Activated T-cell treated with anti-CD3 and anti-CD28 coated beads, Interleukin-2, amount 50 U/mL, for 24 hours (primary cell): ENCODE measurements at regions not wholly inside any gene's neighbourhood (a gene's known extent, or its start where the extent isn't known, plus 50 kb on each side); places are given as distances from the start of the nearest gene placed in this dataset.
"Not testable (repeated sequence)": the region's sequence is repeated elsewhere in the genome, so short reads cannot be mapped to it uniquely, and the experiment has no call there.

ENCODE experiments used
- DNase-seq: peaks from one replicate; pipeline ENCODE4 v3.0.0-alpha.2; 2020
- H3K27ac Mint-ChIP-seq: 2 replicates; pipeline ENCODE4 v1.8.0; 2020; ENCODE audit warnings: mild to moderate bottlenecking, mixed read lengths
- H3K27me3 Mint-ChIP-seq: 2 replicates; pipeline ENCODE4 v1.8.0; 2020; ENCODE audit warnings: mixed read lengths
- H3K36me3 Mint-ChIP-seq: 2 replicates; pipeline ENCODE4 v1.8.0; 2020; ENCODE audit warnings: low read depth, mixed read lengths
- H3K4me1 Mint-ChIP-seq: 2 replicates; pipeline ENCODE4 v1.8.0; 2020; ENCODE audit warnings: low read depth, mixed read lengths
- H3K4me3 Mint-ChIP-seq: 2 replicates; pipeline ENCODE4 v1.8.0; 2020; ENCODE audit warnings: mild to moderate bottlenecking, moderate library complexity, mixed read lengths
- H3K9me3 Mint-ChIP-seq: 2 replicates; pipeline ENCODE4 v1.8.0; 2020; ENCODE audit warnings: mixed read lengths

DNA sequence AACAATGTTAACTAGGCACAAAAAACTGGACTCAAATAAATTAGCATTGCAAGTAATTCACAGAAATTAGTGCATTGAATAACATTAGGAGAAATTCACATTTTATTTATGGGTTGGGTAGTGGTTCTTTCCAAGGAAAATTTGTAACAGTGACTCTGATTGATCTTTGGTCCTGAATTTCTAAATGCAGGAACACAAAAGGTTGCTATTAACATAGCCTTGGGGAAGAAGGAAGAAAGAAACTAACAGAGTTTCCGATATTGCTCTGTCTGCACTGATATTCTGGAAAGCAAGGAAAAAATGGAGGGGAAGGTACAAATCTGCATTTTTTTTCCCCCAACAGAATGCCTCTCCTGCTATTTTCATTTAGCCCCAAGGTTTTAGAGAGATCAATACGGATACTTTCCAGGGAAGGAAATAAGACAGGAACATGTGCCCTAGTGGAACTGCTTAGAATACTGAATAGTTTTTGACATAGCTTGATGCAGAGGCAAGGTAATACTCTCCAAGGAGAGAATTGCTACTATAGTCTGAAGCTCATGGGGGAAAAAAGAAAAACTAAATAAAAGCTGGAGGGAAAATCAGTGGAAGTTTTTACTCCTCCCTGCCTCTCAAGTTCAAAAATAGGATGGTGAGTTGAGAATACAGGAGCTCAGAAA is 490.1 kb downstream of the RAPGEF2 start:
- DNase-seq: no peak
- Mint-ChIP-seq H3K4me3 (no peak overlapping the region), H3K9me3 (no peaks in the 10 kb centered on the region), H3K36me3 (no peaks in the 10 kb centered on the region), H3K27me3 (no peaks in the 10 kb centered on the region), H3K27ac (no peak overlapping the region), H3K4me1 (no peaks in the 10 kb centered on the region)

GRCh38 chr4:159593681-159594080 is 490.8 kb downstream of the RAPGEF2 start:
- H3K4me1 Mint-ChIP-seq: no peaks in the 10 kb centered on the region
- no peaks in the 10 kb centered on the region for H3K9me3 Mint-ChIP-seq
- no peaks in the 10 kb centered on the region for H3K27me3 Mint-ChIP-seq
- no peak overlapping the region for H3K4me3 Mint-ChIP-seq
- no peaks in the 10 kb centered on the region for H3K36me3 Mint-ChIP-seq
- H3K27ac Mint-ChIP-seq: no peak overlapping the region
- DNase-seq: no peak

- H3K36me3 Mint-ChIP-seq: no peaks in the 10 kb centered on the region
- H3K9me3 Mint-ChIP-seq: no peaks in the 10 kb centered on the region
- no peak overlapping the region for H3K27ac Mint-ChIP-seq
- no peak for DNase-seq
- no peaks in the 10 kb centered on the region for H3K27me3 Mint-ChIP-seq
- no peaks in the 10 kb centered on the region for H3K4me1 Mint-ChIP-seq
- H3K4me3 Mint-ChIP-seq: no peak overlapping the region
Measured at GRCh38 chr4:159594576-159594975, 491.7 kb downstream of the RAPGEF2 start.

- H3K4me3 Mint-ChIP-seq, H3K4me1 Mint-ChIP-seq, DNase-seq, H3K27me3 Mint-ChIP-seq, H3K9me3 Mint-ChIP-seq, H3K36me3 Mint-ChIP-seq, H3K27ac Mint-ChIP-seq: not testable (repeated sequence)
Measured at GRCh38 chr4:159595101-159595500, 492.2 kb downstream of the RAPGEF2 start.

GRCh38 chr4:159598602-159599001 is 495.7 kb downstream of the RAPGEF2 start:
- Mint-ChIP-seq H3K36me3 (no peaks in the 10 kb centered on the region), H3K9me3 (no peaks in the 10 kb centered on the region), H3K27me3 (no peaks in the 10 kb centered on the region), H3K4me3 (no peak overlapping the region), H3K4me1 (no peaks in the 10 kb centered on the region), H3K27ac (no peak overlapping the region)
- no peak for DNase-seq

GRCh38 chr4:159600061-159600460 is 497.2 kb downstream of the RAPGEF2 start:
- Mint-ChIP-seq H3K27me3 (no peaks in the 10 kb centered on the region), H3K4me3 (no peak overlapping the region)

DNA sequence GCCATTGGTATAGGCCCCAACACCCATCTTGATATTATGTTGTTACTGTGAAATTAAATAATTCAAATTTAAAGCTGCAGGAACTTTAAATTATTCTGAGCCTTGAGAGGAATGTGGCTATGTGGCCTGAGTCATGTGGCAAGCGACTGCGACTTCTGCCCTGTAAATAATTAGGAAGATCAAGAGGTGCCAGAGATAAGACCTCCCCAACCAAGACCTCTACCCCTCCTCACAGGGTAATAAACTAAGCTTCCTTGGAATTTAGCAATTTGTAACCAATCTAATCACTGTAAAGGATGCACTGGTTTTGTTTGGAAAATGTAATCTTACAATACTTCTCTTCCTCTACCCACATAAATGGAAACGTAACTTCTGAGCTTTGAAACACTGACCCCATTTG is 501.9 kb downstream of the RAPGEF2 start:
- Mint-ChIP-seq H3K4me3 (no peak overlapping the region), H3K27me3 (no peaks in the 10 kb centered on the region), H3K36me3 (no peaks in the 10 kb centered on the region), H3K9me3 (no peaks in the 10 kb centered on the region), H3K4me1 (no peaks in the 10 kb centered on the region), H3K27ac (no peak overlapping the region)
- no peak for DNase-seq

More at GRCh38 chr4:159600061-159600460, 497.2 kb downstream of the RAPGEF2 start:
- H3K36me3 Mint-ChIP-seq: no peaks in the 10 kb centered on the region
- no peak for DNase-seq
- no peaks in the 10 kb centered on the region for H3K9me3 Mint-ChIP-seq
- H3K27ac Mint-ChIP-seq: no peak overlapping the region
- H3K4me1 Mint-ChIP-seq: no peaks in the 10 kb centered on the region

DNA sequence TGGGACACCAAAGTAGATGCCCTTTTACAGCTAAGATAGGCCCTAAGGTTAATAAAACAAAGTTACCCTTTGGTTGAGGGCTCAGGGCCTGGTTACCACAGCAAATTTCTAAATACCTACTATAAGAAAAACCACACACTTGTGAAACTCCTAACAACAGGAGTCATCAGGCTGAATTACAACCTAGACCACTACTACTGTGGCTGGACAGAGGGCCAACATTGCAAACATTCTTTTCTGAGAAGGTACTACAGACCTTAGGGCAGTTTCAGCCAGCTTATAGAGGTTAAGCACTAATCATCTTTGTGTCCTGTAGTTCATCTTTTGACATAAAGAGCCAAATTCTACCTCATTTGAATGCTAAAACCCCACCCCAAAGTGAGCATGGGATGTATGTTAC is 504.0 kb downstream of the RAPGEF2 start:
- Mint-ChIP-seq H3K27me3 (no peaks in the 10 kb centered on the region), H3K4me3 (no peak overlapping the region), H3K9me3 (no peaks in the 10 kb centered on the region), H3K4me1 (no peaks in the 10 kb centered on the region), H3K27ac (no peak overlapping the region), H3K36me3 (no peaks in the 10 kb centered on the region)
- no peak for DNase-seq

GRCh38 chr4:159607809-159608208 is 504.9 kb downstream of the RAPGEF2 start:
- Mint-ChIP-seq H3K27me3 (no peaks in the 10 kb centered on the region), H3K4me3 (no peak overlapping the region), H3K9me3 (no peaks in the 10 kb centered on the region), H3K36me3 (no peaks in the 10 kb centered on the region), H3K27ac (no peak overlapping the region), H3K4me1 (no peaks in the 10 kb centered on the region)
- DNase-seq: no peak

DNA sequence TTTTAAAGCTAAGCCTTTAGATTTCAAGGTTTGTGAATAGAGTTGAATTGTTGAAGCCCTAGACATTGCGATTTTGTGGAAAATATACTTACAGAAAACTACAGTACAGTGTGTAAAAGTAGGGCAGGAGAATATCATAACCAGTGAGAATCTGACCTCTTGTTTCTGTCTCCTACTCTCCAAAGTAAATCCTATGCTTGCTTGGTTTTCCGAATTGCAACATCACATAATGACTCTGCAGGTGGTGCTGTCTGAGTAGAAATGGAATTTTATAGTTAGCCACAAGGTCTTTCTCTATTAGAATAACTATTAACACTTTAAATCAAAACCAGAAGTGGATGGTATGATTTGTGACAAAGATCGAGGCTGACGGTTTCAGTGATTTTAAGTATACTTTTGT is 505.6 kb downstream of the RAPGEF2 start:
- no peak for DNase-seq
- no peak overlapping the region for H3K4me3 Mint-ChIP-seq
- H3K27me3 Mint-ChIP-seq: no peaks in the 10 kb centered on the region
- H3K9me3 Mint-ChIP-seq: no peaks in the 10 kb centered on the region
- no peaks in the 10 kb centered on the region for H3K36me3 Mint-ChIP-seq
- H3K4me1 Mint-ChIP-seq: no peaks in the 10 kb centered on the region
- no peak overlapping the region for H3K27ac Mint-ChIP-seq

GRCh38 chr4:159632031-159632430 is 529.2 kb downstream of the RAPGEF2 start:
- Mint-ChIP-seq H3K27me3 (no peaks in the 10 kb centered on the region), H3K9me3 (peaks cover 3% of the 10 kb centered on the region), H3K4me3 (no peak overlapping the region), H3K36me3 (no peaks in the 10 kb centered on the region), H3K27ac (no peak overlapping the region), H3K4me1 (no peaks in the 10 kb centered on the region)
- DNase-seq: no peak

DNA sequence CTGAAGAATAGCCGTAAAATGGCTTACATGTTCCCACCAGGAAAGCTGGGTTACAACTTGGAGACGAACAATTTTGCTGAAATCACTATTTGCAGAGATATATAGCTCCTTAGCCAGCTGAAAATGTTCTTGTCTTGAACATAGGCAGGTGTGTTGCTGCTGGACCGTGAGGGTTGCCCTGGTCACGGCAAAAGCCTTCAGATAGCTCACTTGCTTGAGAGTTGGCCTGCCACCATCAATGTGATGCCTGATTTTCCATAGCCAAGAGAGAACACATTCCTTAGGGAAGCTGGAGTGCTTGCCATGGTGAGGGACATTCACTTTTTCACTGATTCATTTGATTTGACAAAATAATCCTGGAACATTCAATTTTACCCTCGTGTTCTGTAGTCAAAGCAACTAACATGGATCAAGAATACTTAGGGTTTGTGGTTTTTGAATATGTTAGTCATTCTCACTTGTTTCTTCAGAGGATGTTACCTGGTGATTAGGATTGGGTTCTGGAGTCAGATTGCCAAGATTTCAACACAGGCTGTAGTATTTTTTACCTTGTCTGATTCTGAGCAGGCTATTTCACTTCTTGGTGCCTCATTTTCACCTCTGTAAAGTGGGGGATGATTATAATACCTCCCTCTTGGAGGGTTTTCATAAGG is 536.9 kb downstream of the RAPGEF2 start:
- no peak for DNase-seq
- H3K27me3 Mint-ChIP-seq: no peaks in the 10 kb centered on the region
- H3K4me1 Mint-ChIP-seq: no peaks in the 10 kb centered on the region
- H3K4me3 Mint-ChIP-seq: no peak overlapping the region
- H3K27ac Mint-ChIP-seq: no peak overlapping the region
- peaks cover 14% of the 10 kb centered on the region for H3K9me3 Mint-ChIP-seq
- H3K36me3 Mint-ChIP-seq: no peaks in the 10 kb centered on the region

GRCh38 chr4:159649237-159649636 is 546.4 kb downstream of the RAPGEF2 start:
- Mint-ChIP-seq H3K36me3 (no peaks in the 10 kb centered on the region), H3K27ac (no peak overlapping the region), H3K9me3 (no peaks in the 10 kb centered on the region), H3K27me3 (no peaks in the 10 kb centered on the region), H3K4me3 (no peak overlapping the region), H3K4me1 (no peaks in the 10 kb centered on the region)
- DNase-seq: no peak

GRCh38 chr4:159652871-159653270 is 550.0 kb downstream of the RAPGEF2 start:
- no peak overlapping the region for H3K27ac Mint-ChIP-seq
- no peaks in the 10 kb centered on the region for H3K36me3 Mint-ChIP-seq
- H3K9me3 Mint-ChIP-seq: no peaks in the 10 kb centered on the region
- no peaks in the 10 kb centered on the region for H3K4me1 Mint-ChIP-seq
- no peak overlapping the region for H3K4me3 Mint-ChIP-seq
- no peak for DNase-seq
- no peaks in the 10 kb centered on the region for H3K27me3 Mint-ChIP-seq

DNA sequence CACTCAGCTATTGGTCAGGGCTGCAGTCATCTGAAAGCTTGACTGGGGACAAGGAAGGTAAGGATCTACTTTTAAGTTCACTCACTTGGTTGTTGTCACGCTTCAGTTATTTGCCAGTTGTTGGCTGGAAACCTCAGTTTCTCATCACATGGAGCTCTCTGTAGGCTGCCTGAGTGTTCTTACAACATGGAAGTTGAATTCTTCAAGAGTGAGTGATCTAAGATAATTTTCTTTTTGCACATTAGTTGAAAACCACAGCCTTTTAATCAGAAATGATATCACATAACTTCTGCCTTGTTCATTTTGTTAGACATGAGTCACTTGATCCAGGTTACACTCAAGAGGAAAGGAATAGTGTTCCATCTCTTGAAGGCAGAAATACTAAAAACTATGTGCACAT is 552.7 kb downstream of the RAPGEF2 start:
- Mint-ChIP-seq H3K27ac (no peak overlapping the region), H3K4me3 (no peak overlapping the region), H3K4me1 (no peaks in the 10 kb centered on the region), H3K36me3 (no peaks in the 10 kb centered on the region), H3K27me3 (no peaks in the 10 kb centered on the region), H3K9me3 (peaks cover 4% of the 10 kb centered on the region)
- no peak for DNase-seq
